Activated T-helper 17 cell treated with anti-CD3 and anti-CD28 coated beads, Interleukin-2, amount 50 U/mL, for 72 hours (primary cell): ENCODE measurements at regions not wholly inside any gene's neighbourhood (a gene's known extent, or its start where the extent isn't known, plus 50 kb on each side); places are given as distances from the start of the nearest gene placed in this dataset.
"Not testable (repeated sequence)": the region's sequence is repeated elsewhere in the genome, so short reads cannot be mapped to it uniquely, and the experiment has no call there.

ENCODE experiments used
- ATAC-seq: fragments of 150-1000 bp; cut with Tn5 transposase; replicated peaks from 2 replicates; pipeline ENCODE4 v1.10.0; 2021; ENCODE audit warnings: mild to moderate bottlenecking, moderate library complexity
- H3K27ac Mint-ChIP-seq: one replicate; pipeline ENCODE4 v1.8.0; 2022; ENCODE audit warnings: mixed read lengths
- H3K27me3 Mint-ChIP-seq: one replicate; pipeline ENCODE4 v1.8.0; 2022; ENCODE audit warnings: mixed read lengths
- H3K36me3 Mint-ChIP-seq: one replicate; pipeline ENCODE4 v1.8.0; 2022; ENCODE audit warnings: low read depth, mild to moderate bottlenecking, mixed read lengths
- H3K4me1 Mint-ChIP-seq: one replicate; pipeline ENCODE4 v1.8.0; 2022; ENCODE audit warnings: mixed read lengths
- H3K4me3 Mint-ChIP-seq: one replicate; pipeline ENCODE4 v1.8.0; 2022; ENCODE audit warnings: mild to moderate bottlenecking, mixed read lengths
- H3K9me3 Mint-ChIP-seq: one replicate; pipeline ENCODE4 v1.8.0; 2022; ENCODE audit warnings: mixed read lengths

DNA sequence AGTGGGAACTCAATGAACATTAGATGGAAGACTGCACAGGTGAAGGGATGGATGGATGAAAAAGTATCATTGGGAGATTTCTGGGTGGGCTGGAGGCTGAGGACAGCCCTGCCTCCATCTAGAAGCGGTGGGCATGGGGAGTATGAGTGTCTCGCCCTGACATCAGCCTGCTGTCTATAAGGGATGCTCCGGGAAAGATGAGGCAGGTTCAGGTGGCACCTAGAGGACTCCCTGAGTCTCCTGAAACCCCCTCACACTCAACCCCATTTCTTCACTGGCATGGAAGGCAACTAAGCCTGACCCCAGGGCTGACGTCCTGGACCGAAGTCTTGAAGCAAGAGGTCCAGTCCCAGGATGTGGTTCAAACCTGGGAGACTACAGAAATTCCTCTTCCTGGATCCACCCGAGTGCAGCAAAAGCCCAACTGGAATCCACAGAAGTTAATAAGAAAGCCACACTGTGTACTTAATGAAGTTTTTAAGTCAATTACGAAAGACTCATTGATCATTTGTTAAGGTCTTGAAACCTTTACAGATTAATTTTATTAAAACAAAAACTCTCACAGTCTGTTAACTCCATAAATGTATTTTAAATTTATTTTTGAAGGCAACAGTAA, 238.8 kb downstream of the EMX2 start:
- H3K27me3 Mint-ChIP-seq, result peaks cover 14% of the 10 kb centered on the region
- no peaks in the 10 kb centered on the region for H3K9me3 Mint-ChIP-seq
- H3K4me3 Mint-ChIP-seq, result no peak overlapping the region
- H3K27ac Mint-ChIP-seq, result no peak overlapping the region
- H3K36me3 Mint-ChIP-seq, result no peaks in the 10 kb centered on the region
- H3K4me1 Mint-ChIP-seq, result no peaks in the 10 kb centered on the region
- ATAC-seq, result no peak

DNA sequence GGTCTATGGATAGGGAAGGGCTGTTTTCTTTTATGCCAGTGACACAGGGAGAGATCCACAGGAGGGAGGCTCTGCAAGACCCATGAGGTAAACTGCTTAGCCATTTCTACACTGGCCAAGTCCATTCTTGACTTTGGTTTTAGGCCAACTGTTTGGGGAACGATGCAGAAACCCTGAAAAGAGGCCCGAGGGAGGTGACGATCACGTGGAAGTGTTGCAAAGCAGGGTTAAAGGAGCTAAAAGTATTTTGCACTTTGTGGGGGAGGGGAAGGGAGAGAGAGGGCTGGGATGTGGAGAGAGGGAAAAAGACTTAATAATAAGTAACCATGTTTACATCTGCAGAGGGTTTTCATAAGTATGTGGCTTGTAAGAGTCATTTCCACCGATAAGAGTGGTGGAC, 239.7 kb downstream of the EMX2 start:
- no peaks in the 10 kb centered on the region for H3K4me1 Mint-ChIP-seq
- H3K9me3 Mint-ChIP-seq, result no peaks in the 10 kb centered on the region
- no peak for ATAC-seq
- no peak overlapping the region for H3K27ac Mint-ChIP-seq
- peaks cover 14% of the 10 kb centered on the region for H3K27me3 Mint-ChIP-seq
- H3K36me3 Mint-ChIP-seq, result no peaks in the 10 kb centered on the region
- H3K4me3 Mint-ChIP-seq, result no peak overlapping the region

DNA sequence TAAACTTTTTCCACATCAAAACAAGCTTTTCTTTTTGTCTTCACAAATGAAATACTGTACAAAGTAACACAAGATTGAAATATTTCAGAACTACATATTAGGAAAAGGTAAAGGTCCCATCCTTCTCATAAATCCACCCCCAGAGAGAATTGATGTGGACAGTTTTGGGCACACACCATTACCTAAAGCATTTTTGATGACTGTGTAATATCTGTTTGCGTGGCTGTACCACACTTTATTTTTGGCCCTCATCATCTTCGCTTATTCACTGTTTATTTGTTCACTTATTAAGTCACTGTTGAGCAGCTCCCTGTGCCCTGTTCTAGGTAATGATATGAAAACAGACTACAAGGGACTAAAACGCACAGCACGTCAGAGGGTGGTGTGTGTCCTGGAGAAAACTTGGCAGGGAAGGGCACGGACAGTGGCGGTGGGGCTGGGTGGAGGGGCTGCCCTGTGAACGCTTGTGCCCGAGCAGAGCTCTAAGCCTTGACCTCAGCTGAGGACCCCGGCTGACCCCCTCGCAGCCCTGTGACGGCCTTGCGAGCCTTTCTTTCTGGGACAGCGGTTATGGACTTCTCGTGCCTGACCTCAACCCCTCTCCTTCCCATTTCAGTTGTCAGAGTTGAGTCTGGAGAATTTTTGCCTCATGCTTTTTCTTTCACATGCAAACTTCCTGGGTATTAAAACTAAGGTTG, 241.3 kb downstream of the EMX2 start:
- Mint-ChIP-seq H3K9me3 (no peaks in the 10 kb centered on the region), H3K4me3 (no peak overlapping the region)

GRCh38 chr10:117784776-117785175, 242.2 kb downstream of the EMX2 start:
- Mint-ChIP-seq H3K27ac (no peak overlapping the region), H3K4me3 (no peak overlapping the region), H3K27me3 (peaks cover 15% of the 10 kb centered on the region), H3K36me3 (no peaks in the 10 kb centered on the region), H3K4me1 (no peaks in the 10 kb centered on the region), H3K9me3 (no peaks in the 10 kb centered on the region)
- no peak for ATAC-seq

More for the DNA sequence above, 241.3 kb downstream of the EMX2 start:
- no peaks in the 10 kb centered on the region for H3K4me1 Mint-ChIP-seq
- H3K27me3 Mint-ChIP-seq, result peaks cover 13% of the 10 kb centered on the region
- ATAC-seq, result no peak
- no peak overlapping the region for H3K27ac Mint-ChIP-seq
- H3K36me3 Mint-ChIP-seq, result no peaks in the 10 kb centered on the region

GRCh38 chr10:117788911-117789310, 246.4 kb downstream of the EMX2 start:
- no peak for ATAC-seq
- H3K4me3 Mint-ChIP-seq, result no peak overlapping the region

DNA sequence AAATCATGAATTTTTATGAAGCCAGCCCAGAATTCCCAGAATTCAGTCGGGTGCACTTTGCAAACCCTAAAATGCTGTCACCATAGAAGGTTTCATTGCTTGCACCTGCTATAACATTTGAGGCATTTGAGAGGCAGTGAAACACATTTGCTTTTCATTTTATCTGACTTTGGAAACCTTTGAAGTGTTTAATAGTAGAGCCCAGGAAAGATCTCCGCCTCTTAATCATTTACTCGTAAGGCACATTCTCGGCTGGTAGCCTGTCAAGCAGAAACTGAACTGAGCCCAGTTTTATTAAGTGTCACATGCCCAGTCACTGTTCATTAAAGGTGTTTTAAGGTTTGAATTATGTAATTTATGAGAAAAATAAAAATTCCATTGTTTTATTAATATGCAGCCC, 247.6 kb downstream of the EMX2 start:
- Mint-ChIP-seq H3K9me3 (no peaks in the 10 kb centered on the region), H3K27me3 (peaks cover 11% of the 10 kb centered on the region), H3K4me1 (no peaks in the 10 kb centered on the region), H3K27ac (no peak overlapping the region), H3K4me3 (no peak overlapping the region), H3K36me3 (no peaks in the 10 kb centered on the region)
- no peak for ATAC-seq

More at GRCh38 chr10:117788911-117789310, 246.4 kb downstream of the EMX2 start:
- Mint-ChIP-seq H3K9me3 (no peaks in the 10 kb centered on the region), H3K4me1 (no peaks in the 10 kb centered on the region), H3K36me3 (no peaks in the 10 kb centered on the region), H3K27ac (no peak overlapping the region), H3K27me3 (peaks cover 15% of the 10 kb centered on the region)

DNA sequence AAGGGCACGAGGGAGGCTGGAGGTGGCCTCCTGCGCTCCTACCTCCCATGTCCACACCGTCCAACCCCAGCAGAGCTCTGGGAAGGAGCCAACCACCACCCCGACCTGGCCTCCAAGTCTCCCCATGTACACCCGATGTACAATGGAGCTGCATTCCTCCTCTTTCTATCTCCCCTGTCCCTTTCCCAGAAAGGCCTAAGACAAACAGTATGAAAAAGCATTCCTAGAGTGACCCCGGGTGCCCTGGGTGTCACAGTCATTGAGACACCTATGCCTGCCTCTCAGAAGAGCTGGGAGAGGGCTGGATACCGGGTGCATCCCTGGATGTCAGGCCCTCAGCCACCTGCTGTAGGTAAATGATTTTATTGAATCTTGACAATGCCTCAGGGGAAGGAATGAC, 248.1 kb downstream of the EMX2 start:
- H3K9me3 Mint-ChIP-seq, result no peaks in the 10 kb centered on the region
- no peaks in the 10 kb centered on the region for H3K36me3 Mint-ChIP-seq
- no peak overlapping the region for H3K27ac Mint-ChIP-seq
- no peak for ATAC-seq
- peaks cover 10% of the 10 kb centered on the region for H3K27me3 Mint-ChIP-seq
- H3K4me1 Mint-ChIP-seq, result no peaks in the 10 kb centered on the region
- no peak overlapping the region for H3K4me3 Mint-ChIP-seq

- no peaks in the 10 kb centered on the region for H3K4me1 Mint-ChIP-seq
- ATAC-seq, result no peak
- no peaks in the 10 kb centered on the region for H3K36me3 Mint-ChIP-seq
- H3K4me3 Mint-ChIP-seq, result no peak overlapping the region
- no peaks in the 10 kb centered on the region for H3K9me3 Mint-ChIP-seq
- H3K27ac Mint-ChIP-seq, result no peak overlapping the region
- peaks cover 10% of the 10 kb centered on the region for H3K27me3 Mint-ChIP-seq
These were observed 249.7 kb downstream of the EMX2 start for GRCh38 chr10:117792214-117792613.

DNA sequence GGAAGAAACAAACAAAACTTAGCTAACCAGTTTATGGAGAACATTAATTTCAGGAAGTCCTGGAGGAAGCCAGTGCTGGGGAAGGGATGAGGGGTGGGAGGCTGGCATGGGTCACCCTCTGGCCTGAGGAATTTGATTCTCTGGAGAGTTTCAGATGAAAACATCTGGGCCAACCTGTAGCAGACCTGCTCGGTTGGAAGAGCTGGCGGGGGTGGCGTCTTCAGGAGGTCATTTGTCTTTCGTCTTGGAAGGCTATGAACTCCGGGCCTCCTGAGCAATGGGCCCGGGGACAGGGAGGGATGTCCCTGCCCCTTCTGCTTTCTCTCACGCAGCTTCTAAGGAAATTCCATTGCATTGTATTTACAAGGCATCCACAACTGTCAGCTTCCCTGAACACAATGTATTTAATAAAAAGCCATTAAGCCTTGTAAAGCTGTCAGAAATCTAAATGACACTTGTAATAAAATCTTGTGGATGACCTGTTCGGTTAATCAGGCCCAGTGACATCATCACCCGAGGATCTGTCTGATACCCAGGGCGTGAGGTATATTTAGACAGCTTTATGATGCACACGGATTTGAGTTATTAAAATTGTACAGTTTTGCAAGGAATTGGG, 250.5 kb downstream of the RAB11FIP2 start:
- no peak for ATAC-seq

DNA sequence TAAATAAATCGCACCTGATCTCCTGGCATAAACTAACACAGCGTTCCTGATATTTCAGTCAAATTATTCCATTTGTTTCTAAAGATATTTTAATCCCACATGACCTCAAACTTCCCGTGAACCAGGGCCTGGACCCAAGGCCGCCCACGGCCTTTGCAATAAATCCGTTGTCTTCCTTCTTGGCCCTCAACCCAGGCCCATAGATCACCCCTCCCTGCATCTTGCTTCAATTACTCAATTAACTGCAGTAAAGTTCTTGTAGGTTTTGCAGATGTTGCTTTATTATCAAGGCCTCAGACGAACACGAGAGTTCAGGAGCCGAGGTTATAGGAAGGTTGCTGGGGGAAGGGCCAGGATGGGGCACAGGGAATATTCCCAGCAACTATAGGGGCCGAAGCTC, 249.4 kb downstream of the RAB11FIP2 start:
- Mint-ChIP-seq H3K27me3 (peaks cover 4% of the 10 kb centered on the region), H3K27ac (no peak overlapping the region), H3K36me3 (no peaks in the 10 kb centered on the region), H3K4me1 (no peaks in the 10 kb centered on the region), H3K4me3 (no peak overlapping the region), H3K9me3 (no peaks in the 10 kb centered on the region)
- ATAC-seq, result no peak

More for the DNA sequence above, 250.5 kb downstream of the RAB11FIP2 start:
- H3K4me3 Mint-ChIP-seq, result no peak overlapping the region
- H3K9me3 Mint-ChIP-seq, result no peaks in the 10 kb centered on the region
- H3K36me3 Mint-ChIP-seq, result no peaks in the 10 kb centered on the region
- H3K27me3 Mint-ChIP-seq, result peaks cover 7% of the 10 kb centered on the region
- H3K27ac Mint-ChIP-seq, result no peak overlapping the region
- H3K4me1 Mint-ChIP-seq, result no peaks in the 10 kb centered on the region

DNA sequence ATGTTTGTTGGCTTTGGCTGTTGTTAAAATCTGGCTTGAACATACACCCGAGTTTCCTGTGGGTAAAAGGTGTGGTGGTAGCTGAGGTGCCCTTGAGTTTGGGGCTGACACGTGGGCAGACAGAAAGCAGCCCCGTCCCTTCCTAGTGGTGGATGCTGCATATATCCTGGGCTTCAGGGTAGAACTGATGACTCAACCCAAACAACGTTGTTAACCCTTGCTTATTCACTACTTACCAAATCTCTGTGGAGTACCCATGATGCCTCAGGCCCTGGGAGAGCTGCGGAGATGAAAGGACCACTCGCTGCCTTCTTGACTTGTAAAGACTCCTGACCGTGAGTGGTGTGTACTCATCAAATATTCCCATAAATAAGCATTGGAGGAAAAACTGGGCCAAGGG, 245.1 kb downstream of the RAB11FIP2 start:
- ATAC-seq, result no peak
- Mint-ChIP-seq H3K4me1 (no peaks in the 10 kb centered on the region), H3K27me3 (peaks cover 7% of the 10 kb centered on the region), H3K27ac (no peak overlapping the region), H3K4me3 (no peak overlapping the region), H3K9me3 (no peaks in the 10 kb centered on the region), H3K36me3 (no peaks in the 10 kb centered on the region)

DNA sequence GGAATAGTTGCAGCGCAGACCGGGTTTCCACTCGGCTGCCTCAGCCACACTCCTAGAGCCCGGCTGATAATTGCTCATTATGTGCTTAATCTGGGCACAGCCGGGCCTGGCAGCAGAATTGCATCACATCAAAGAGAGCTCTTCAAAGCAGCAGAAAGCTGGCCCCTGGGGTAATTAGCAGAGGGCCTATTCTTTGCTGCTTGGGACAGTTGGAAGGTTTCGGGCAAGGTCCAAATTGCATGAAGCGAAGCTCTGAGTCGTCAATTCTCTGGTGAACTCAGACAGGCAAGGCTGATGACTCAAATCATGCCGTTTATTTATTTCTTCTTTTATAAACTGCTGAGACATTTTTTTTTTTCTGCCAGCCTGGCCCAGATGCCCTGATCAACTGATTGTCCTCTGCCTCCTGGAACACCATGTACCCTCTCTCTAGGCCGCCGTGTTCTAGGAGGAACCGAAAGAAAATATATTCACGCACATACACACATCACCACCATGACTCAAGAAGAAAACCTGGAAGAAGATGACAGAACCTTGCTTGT, 242.2 kb downstream of the RAB11FIP2 start:
- no peaks in the 10 kb centered on the region for H3K36me3 Mint-ChIP-seq
- peaks cover 13% of the 10 kb centered on the region for H3K27me3 Mint-ChIP-seq
- H3K4me1 Mint-ChIP-seq, result no peaks in the 10 kb centered on the region
- H3K27ac Mint-ChIP-seq, result no peak overlapping the region
- ATAC-seq, result no peak
- no peaks in the 10 kb centered on the region for H3K9me3 Mint-ChIP-seq
- H3K4me3 Mint-ChIP-seq, result no peak overlapping the region

- no peak overlapping the region for H3K27ac Mint-ChIP-seq
- no peak overlapping the region for H3K4me3 Mint-ChIP-seq
- H3K27me3 Mint-ChIP-seq, result peaks cover 13% of the 10 kb centered on the region
- no peak for ATAC-seq
- H3K9me3 Mint-ChIP-seq, result no peaks in the 10 kb centered on the region
- no peaks in the 10 kb centered on the region for H3K36me3 Mint-ChIP-seq
- no peaks in the 10 kb centered on the region for H3K4me1 Mint-ChIP-seq
These were observed 241.6 kb downstream of the RAB11FIP2 start for GRCh38 chr10:117805139-117805538.

DNA sequence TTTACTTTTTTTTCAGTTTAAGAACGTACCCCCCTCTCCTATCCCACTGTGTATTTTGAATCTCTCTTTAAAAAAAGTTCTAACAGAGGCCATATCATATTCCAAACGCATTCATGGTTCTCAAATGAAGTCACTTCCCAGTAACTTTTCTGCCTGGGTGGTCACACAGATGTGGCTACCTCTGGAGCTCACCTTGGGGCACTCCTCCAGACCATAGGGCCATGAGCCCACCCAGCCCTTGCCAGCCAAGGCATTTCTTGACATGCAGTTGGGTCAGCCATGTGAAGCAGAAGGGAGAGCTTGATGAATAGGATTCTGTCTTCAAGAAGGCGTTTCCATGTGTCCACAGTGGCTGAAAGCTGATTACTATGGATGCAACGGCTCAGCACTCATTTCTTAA, 239.3 kb downstream of the RAB11FIP2 start:
- no peaks in the 10 kb centered on the region for H3K4me1 Mint-ChIP-seq
- no peak overlapping the region for H3K4me3 Mint-ChIP-seq
- ATAC-seq, result no peak
- peaks cover 4% of the 10 kb centered on the region for H3K9me3 Mint-ChIP-seq
- peaks cover 10% of the 10 kb centered on the region for H3K27me3 Mint-ChIP-seq
- no peaks in the 10 kb centered on the region for H3K36me3 Mint-ChIP-seq
- no peak overlapping the region for H3K27ac Mint-ChIP-seq

DNA sequence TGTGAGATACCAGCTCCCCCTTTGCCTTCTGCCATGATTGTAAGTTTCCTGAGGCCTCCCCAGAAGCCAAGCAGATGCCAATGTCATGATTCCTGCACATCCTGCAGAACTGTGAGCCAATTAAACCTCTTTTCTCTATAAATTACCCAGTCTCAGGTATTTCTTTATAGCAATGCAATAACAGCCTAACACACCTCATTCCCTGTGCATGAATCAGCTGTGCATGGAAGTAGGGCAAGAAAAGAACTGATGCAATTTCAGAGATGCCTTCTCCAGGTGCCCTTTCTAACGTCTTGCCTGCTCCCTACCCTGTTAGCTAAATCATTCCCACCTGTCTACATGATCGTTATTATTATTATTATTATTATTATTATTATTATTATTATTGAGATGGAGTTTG, 230.9 kb downstream of the RAB11FIP2 start:
- ATAC-seq, H3K36me3 Mint-ChIP-seq, H3K27ac Mint-ChIP-seq, H3K4me3 Mint-ChIP-seq, H3K27me3 Mint-ChIP-seq, H3K4me1 Mint-ChIP-seq, H3K9me3 Mint-ChIP-seq: not testable (repeated sequence)
